Retinal pigment epithelial cell (primary cell): ENCODE measurements at regions not wholly inside any gene's neighbourhood (a gene's known extent, or its start where the extent isn't known, plus 50 kb on each side); places are given as distances from the start of the nearest gene placed in this dataset.
"Not testable (repeated sequence)": the region's sequence is repeated elsewhere in the genome, so short reads cannot be mapped to it uniquely, and the experiment has no call there.

Experiments
- DNase-seq: peaks from one replicate; pipeline ENCODE4 v3.0.0-alpha.2; 2010; ENCODE audit warnings: low read depth
- H3K4me3 ChIP-seq: 2 replicates; pipeline ENCODE4 v1.5.1; 2011; ENCODE audit warnings: mild to moderate bottlenecking, low read length, control low read depth, moderate library complexity
- CTCF ChIP-seq: conservative IDR thresholded peaks from 2 replicates; pipeline ENCODE4 v1.5.1; 2011; ENCODE audit warnings: low read depth, low read length, control low read depth, inconsistent platforms

GRCh38 chr7:48847917-48848316 is 76.4 kb upstream of the CDC14C start:
- TF ChIP-seq CTCF = no peak
- H3K4me3 ChIP-seq = no peak overlapping the region
- no peak for DNase-seq

- not testable (repeated sequence) for H3K4me3 ChIP-seq, DNase-seq
These were observed 63.9 kb upstream of the CDC14C start for GRCh38 chr7:48860447-48860846.

- no peak for TF ChIP-seq CTCF
- no peak overlapping the region for H3K4me3 ChIP-seq
- DNase-seq = no peak
These were observed 55.4 kb upstream of the CDC14C start for GRCh38 chr7:48868916-48869315.

- no peak for TF ChIP-seq CTCF
- H3K4me3 ChIP-seq = no peak overlapping the region
- DNase-seq = no peak
These were observed 51.8 kb upstream of the CDC14C start for GRCh38 chr7:48872548-48872947.
